ENCODE measurements at regions not wholly inside any gene's neighbourhood (a gene's known extent, or its start where the extent isn't known, plus 50 kb on each side); places are given as distances from the start of the nearest gene placed in this dataset.

GRCh38 chr21:21666689-21667088, 668.5 kb downstream of the NCAM2 start:
- TF ChIP-seq MAX (CRISPR knock-in tag; IDR thresholded peaks at IDR 0.05) (no peak), CTCF (IDR thresholded peaks at IDR 0.05) (no peak), IRF2 (CRISPR knock-in tag; IDR thresholded peaks at IDR 0.05; ENCODE audit: borderline replicate concordance, low read depth) (no peak)

Data from WTC11 (cell line).